ENCODE measurements at regions not wholly inside any gene's neighbourhood (a gene's known extent, or its start where the extent isn't known, plus 50 kb on each side); places are given as distances from the start of the nearest gene placed in this dataset.
A peak's percentile ranks its signal among the peaks of the same experiment; 100 is the strongest.

DNA sequence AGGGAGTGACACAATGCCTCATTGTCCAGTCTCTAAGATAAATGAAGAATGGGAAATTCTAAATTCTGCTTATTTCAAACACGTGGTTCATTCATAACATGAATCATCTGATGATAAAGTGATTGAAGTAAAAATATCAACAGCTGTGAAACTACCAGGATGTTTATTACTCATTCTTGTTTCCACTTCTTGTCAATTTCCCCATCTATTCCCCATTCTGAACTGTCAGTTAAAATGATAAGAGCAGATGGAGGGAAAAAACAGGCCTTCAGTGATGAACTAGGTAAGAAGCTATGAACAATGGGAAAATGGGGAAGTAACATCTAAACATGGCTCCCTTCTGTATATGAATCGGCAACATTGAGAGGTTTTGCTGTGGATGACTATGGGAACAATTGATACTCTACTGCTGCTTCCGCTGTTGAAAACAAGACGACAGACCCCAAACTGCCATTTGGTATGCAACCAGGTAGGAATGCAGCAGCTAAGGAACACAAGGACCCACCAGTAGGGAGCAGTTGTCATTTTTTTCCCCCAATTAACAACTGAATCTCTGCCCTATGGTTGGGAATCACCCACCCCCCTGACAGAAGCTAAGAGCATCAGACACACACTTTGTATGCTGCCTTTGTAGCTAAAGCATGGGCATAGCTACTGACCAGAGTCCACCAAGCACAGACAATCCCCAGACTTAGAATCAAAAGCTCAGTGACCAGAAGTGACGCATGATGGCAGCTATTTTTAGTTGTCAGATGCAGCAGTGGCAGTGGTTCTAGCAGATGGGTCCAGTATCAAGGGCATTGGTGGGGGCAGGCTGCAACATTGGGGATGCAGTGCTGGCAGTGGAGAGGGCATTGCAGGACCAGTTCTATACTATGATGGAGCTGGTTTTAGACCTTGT is 52.9 kb upstream of the ZNF366 start:
- H3K4me3 Mint-ChIP-seq: no peak overlapping the region
- H3K27me3 Mint-ChIP-seq (ENCODE audit: low read depth): peaks cover 32% of the 10 kb centered on the region
- no peaks in the 10 kb centered on the region for H3K9me3 Mint-ChIP-seq
- no peaks in the 10 kb centered on the region for H3K36me3 Mint-ChIP-seq (ENCODE audit: insufficient read depth)
- peaks cover 11% of the 10 kb centered on the region for H3K4me1 Mint-ChIP-seq (ENCODE audit: low read depth)
- ATAC-seq (peak; percentile 16 to 27), DNase-seq (no peak)

DNA sequence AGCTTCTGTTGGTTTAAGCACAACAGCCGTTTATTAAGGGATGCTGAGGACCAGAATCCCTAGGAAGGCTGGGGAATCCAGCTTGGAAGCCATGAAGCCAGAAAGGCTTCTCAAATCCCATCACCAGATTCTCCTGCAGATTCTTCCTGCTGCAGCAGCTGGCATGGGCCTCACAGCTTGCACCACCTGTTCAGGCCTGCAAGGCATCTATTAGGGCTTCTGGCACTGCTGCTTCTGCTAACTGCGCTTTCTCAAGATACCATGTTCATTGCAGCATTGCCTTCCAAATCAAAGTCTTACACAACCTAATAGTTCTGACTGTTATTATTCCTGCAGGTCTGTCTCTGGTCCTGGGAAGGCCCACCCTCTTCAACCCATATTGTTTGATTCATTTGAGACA is 51.2 kb upstream of the ZNF366 start:
- Mint-ChIP-seq H3K4me3 (no peak overlapping the region), H3K27me3 (ENCODE audit: low read depth) (peaks cover 39% of the 10 kb centered on the region), H3K4me1 (ENCODE audit: low read depth) (peaks cover 11% of the 10 kb centered on the region), H3K36me3 (ENCODE audit: insufficient read depth) (no peaks in the 10 kb centered on the region), H3K9me3 (no peaks in the 10 kb centered on the region)
- ATAC-seq (no peak), DNase-seq (no peak)

DNA sequence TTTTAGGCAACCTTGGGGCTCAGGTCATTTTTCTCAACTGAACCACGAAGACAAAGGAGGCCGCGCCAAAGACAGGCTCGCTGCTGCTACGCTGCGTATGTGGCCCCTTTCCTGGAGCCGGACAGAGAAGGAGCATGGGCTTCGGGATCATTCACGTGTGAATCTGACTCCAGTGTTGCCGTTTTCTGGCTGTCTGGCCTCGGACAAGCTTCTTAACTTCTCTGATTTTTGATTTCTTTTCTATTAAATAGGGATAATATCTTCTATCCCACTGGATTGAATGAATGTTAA is 50.8 kb upstream of the ZNF366 start:
- Mint-ChIP-seq H3K4me1 (ENCODE audit: low read depth) (peaks cover 11% of the 10 kb centered on the region), H3K36me3 (ENCODE audit: insufficient read depth) (no peaks in the 10 kb centered on the region), H3K27me3 (ENCODE audit: low read depth) (peaks cover 43% of the 10 kb centered on the region), H3K4me3 (no peak overlapping the region), H3K9me3 (no peaks in the 10 kb centered on the region)
- ATAC-seq: no peak
- no peak for DNase-seq

DNA sequence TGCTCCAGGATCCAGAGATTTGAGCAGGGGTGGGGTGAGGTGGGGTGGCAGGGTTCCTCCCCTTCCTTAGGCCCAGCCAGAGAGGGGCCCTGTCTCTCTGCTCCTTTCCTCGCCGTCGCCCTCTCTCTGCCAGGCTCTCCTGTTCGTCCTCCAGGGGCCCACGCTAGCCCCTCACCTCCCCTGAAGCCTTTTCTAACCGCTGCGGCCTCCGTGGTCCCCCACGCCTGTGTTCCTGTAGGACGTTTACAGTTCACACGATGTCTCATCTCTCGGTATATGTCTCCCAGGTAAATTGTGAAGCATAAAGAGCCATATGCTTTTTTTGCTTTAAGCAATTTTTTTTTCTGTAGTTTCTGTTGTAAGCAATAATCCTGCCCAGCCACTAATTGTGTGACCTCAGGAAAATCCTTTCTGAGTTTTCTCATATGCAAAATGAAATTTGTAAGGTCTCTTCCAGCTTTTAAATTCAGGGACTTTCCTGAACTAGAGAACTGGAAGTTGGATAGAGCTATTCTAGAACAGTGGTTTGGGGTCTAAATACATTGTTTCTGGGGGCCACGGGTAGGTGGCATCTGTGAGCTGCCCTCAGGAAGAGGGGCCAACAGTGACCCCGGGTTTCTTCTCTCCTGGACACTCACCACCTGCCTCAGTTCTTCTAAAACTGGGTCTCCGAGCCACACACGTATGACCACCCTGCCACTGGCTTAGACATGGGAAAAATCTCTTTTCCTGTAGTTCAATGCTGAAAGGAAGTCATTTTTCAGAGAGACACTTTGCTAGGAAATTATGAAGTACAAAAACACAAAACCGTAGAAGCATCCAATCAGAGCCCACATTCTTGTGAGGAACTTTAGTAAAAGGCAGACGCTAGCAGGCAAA is 50.2 kb upstream of the ZNF366 start:
- H3K27me3 Mint-ChIP-seq (ENCODE audit: low read depth): peaks cover 45% of the 10 kb centered on the region
- DNase-seq (no peak), ATAC-seq (peak; percentile 27 to 32)
- peak overlapping the region; percentile 57 for H3K4me3 Mint-ChIP-seq
- no peaks in the 10 kb centered on the region for H3K36me3 Mint-ChIP-seq (ENCODE audit: insufficient read depth)
- H3K4me1 Mint-ChIP-seq (ENCODE audit: low read depth): peaks cover 11% of the 10 kb centered on the region
- no peaks in the 10 kb centered on the region for H3K9me3 Mint-ChIP-seq

All from activated T-cell treated with anti-CD3 and anti-CD28 coated beads, Interleukin-2, amount 50 U/mL, for 4 hours (primary cell).